Kidney (tissue), 13 donors: ENCODE measurements at regions not wholly inside any gene's neighbourhood (a gene's known extent, or its start where the extent isn't known, plus 50 kb on each side); places are given as distances from the start of the nearest gene placed in this dataset.

ENCODE experiments used
- DNase-seq, 5 donors: peaks; one replicate each; pipeline ENCODE4 v3.0.0-alpha.2; 2013 to 2020
- FAIRE-seq: peaks from 2 replicates; lab custom pipeline; 2012; peaks lifted over from hg19 to GRCh38; lab: Jason Lieb, UNC
- H3K27ac ChIP-seq, 2 donors: one replicate each; pipeline ENCODE4 v1.7.0; 2013; ENCODE audit warnings: low read depth in 2 of 2, low read length in 2 of 2, inconsistent platforms in 1 of 2
- H3K27me3 ChIP-seq: one replicate; pipeline ENCODE4 v1.7.1; 2013; ENCODE audit warnings: low read length, inconsistent platforms; ENCODE audit not compliant: control insufficient read depth, insufficient read depth
- H3K36me3 ChIP-seq, 3 donors: one replicate each; pipeline versions ENCODE4 v1.7.0 to v1.7.1; 2013; ENCODE audit warnings: low read length in 3 of 3, control low read depth in 1 of 3, inconsistent platforms in 1 of 3; ENCODE audit not compliant: insufficient read depth in 3 of 3, control insufficient read depth in 2 of 3
- H3K4me1 ChIP-seq, 3 donors: one replicate each; pipeline versions ENCODE4 v1.7.0 to v1.7.1; 2013; ENCODE audit warnings: low read length in 3 of 3, inconsistent platforms in 1 of 3, low read depth in 1 of 3; ENCODE audit not compliant: control insufficient read depth in 2 of 3, insufficient read depth in 2 of 3
- H3K4me3 ChIP-seq, 3 donors: one replicate each; pipeline versions ENCODE4 v1.7.0 to v1.8.1; 2013; ENCODE audit warnings: low read length in 3 of 3, control low read depth in 1 of 3, inconsistent platforms in 1 of 3
- H3K9ac ChIP-seq, 3 donors: one replicate each; pipeline versions ENCODE4 v1.7.0 to v1.7.1; 2013; ENCODE audit warnings: low read length in 3 of 3, control low read depth in 1 of 3, inconsistent platforms in 1 of 3
- H3K9me3 ChIP-seq, 3 donors: one replicate each; pipeline versions ENCODE4 v1.7.0 to v1.7.1; 2013; ENCODE audit warnings: low read length in 3 of 3, control low read depth in 1 of 3, inconsistent platforms in 1 of 3; ENCODE audit not compliant: control insufficient read depth in 2 of 3, insufficient read depth in 1 of 3
- CTCF ChIP-seq: IDR thresholded peaks from 3 replicates; pipeline ENCODE4 v1.5.1; 2012; ENCODE audit warnings: mild to moderate bottlenecking, moderate library complexity, borderline replicate concordance; ENCODE audit not compliant: insufficient read depth; ENCODE audit errors: extremely low read depth
- intact Hi-C: fragments of 100-400 bp; cut with DNase I; formaldehyde crosslinking; loops from one replicate; pipeline ENCODE4 v1.11.1; 2022
- donor health status: control.
- donor health status: control.
- donor health status: control.
- donor health status: control.
- donor health status: control.
- donor health status: DM: yes; HTN: yes; CAD: no.
- donor health status: Normal renal cell carcinoma (clear cell type).

DNA sequence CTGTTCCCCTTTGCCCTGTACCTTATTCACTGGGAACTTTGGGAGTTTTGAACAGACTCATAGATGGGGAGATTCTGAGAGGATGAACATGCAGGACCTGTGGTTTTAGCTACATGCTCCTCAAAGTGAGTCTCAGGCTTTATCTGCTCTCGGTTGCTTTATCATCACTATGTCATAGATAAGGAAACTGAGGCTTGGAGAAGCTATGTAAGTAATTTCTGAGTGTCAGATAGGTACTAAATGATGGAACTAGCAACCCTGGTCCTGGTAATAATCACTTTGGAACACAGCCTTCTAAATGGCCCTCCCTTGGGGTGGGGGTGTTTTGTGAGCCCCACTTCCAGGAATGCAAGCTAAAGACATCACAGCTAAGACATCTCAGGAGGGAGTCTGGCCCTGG is 186.2 kb upstream of the MEX3C start:
- no peaks in the 10 kb centered on the region for H3K27me3 ChIP-seq
- H3K9ac ChIP-seq, result no peak overlapping the region
- H3K27ac ChIP-seq, result no peak overlapping the region
- H3K9me3 ChIP-seq, result no peaks in the 10 kb centered on the region
- no peak for TF ChIP-seq CTCF
- no peak overlapping the region for H3K4me3 ChIP-seq
- DNase-seq (no peak), FAIRE-seq (no peak)
- intact Hi-C loops, result no loop called here
- H3K4me1 ChIP-seq, result no peaks in the 10 kb centered on the region
- H3K36me3 ChIP-seq, result no peaks in the 10 kb centered on the region

DNA sequence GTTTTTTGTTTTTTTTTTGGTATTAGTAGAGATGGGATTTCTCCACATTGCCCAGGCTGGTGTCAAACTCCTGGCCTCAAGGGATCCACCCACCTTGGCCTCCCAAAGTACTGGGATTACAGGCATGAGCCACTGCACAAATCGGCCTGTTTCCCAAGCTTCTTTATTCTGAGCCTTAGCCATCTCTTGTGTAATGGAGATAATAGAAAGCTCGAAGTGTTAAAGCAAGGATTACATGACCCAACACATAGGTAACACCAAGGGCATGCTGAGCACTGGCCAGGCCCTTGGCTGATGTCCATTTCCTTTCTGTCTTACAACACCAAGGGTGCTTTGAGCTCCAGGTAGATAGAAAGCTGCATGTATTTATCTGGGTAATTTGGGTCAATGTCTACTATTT is 187.8 kb upstream of the MEX3C start:
- FAIRE-seq (no peak), DNase-seq (no peak)
- Histone ChIP-seq H3K27me3 (no peaks in the 10 kb centered on the region), H3K27ac (no peak overlapping the region), H3K9ac (no peak overlapping the region), H3K4me3 (no peak overlapping the region), H3K4me1 (no peaks in the 10 kb centered on the region), H3K9me3 (no peaks in the 10 kb centered on the region), H3K36me3 (no peaks in the 10 kb centered on the region)
- TF ChIP-seq CTCF, result no peak
- intact Hi-C loops, result no loop called here

DNA sequence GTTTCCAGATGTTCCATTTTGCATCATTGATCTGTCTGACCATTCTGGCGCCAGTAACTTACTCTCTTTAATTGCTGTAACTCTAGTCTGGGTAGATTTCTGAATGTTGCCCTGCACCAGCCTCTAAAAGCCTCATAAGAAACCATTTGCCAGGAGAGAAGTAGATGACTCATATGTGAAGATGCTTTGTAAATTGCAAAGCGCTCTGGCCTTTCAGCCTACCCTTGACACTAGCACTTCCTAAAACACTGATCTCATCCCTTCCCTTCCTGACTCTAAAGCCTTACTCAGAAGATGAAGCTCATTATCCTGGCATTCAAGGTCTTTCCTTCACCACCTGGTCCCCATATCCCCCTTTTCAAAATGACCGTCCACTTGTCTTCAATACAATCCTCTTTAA is 193.2 kb upstream of the MEX3C start:
- TF ChIP-seq CTCF, result no peak
- H3K4me1 ChIP-seq, result no peaks in the 10 kb centered on the region
- no peaks in the 10 kb centered on the region for H3K36me3 ChIP-seq
- no peak overlapping the region for H3K27ac ChIP-seq
- H3K9ac ChIP-seq, result no peak overlapping the region
- intact Hi-C loops, result loop anchor here (10.0 kb wide), 1 partner anchor 286 kb away; no protein-coding TSS in a partner anchor
- FAIRE-seq (no peak), DNase-seq (no peak)
- H3K4me3 ChIP-seq, result no peak overlapping the region
- no peaks in the 10 kb centered on the region for H3K27me3 ChIP-seq
- no peaks in the 10 kb centered on the region for H3K9me3 ChIP-seq

DNA sequence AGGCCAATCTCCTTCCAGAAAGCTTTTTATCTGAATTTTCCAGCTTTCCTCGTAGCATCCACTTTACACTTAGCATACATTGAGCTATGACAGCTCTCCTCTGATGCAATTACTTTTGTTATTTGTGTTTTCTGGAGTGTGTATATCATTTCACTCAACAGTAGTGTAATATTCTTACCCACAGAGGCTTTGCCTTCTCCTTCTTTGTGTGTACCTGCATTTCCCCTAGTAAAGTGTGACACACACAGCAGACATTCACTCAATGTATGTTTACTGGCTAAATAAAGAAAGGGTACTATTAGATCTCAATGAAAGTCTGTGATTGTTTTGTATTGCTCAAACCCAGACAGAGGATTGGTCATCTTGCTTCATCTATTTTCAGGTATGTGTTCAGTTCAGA is 193.7 kb upstream of the MEX3C start:
- intact Hi-C loops, result loop anchor here (10.0 kb wide), 1 partner anchor 286 kb away; no protein-coding TSS in a partner anchor
- Histone ChIP-seq H3K36me3 (no peaks in the 10 kb centered on the region), H3K4me1 (no peaks in the 10 kb centered on the region), H3K27ac (no peak overlapping the region), H3K9me3 (no peaks in the 10 kb centered on the region), H3K27me3 (no peaks in the 10 kb centered on the region), H3K9ac (no peak overlapping the region), H3K4me3 (no peak overlapping the region)
- DNase-seq (no peak), FAIRE-seq (no peak)
- TF ChIP-seq CTCF, result no peak
